Loucy (cell line): ENCODE measurements at regions not wholly inside any gene's neighbourhood (a gene's known extent, or its start where the extent isn't known, plus 50 kb on each side); places are given as distances from the start of the nearest gene placed in this dataset.

Source experiments
- H2AFZ ChIP-seq: fragments of 200-600 bp; sonication (generic); 2 replicates; pipeline ENCODE4 v1.6.0; 2016; ENCODE audit warnings: antibody characterized with exemption, mild to moderate bottlenecking, low read length, moderate library complexity
- H3F3A ChIP-seq: fragments of 200-600 bp; 2 replicates; pipeline ENCODE4 v1.6.0; 2016; ENCODE audit warnings: antibody characterized with exemption, low read depth, mild to moderate bottlenecking
- H3K27me3 ChIP-seq: fragments of 200-600 bp; sonication (generic); 2 replicates; pipeline ENCODE4 v1.6.1; 2014; ENCODE audit warnings: low read length, mild to moderate bottlenecking; ENCODE audit not compliant: insufficient read depth, poor library complexity, severe bottlenecking
- H3K36me3 ChIP-seq: fragments of 200-600 bp; sonication (generic); 2 replicates; pipeline ENCODE4 v1.6.1; 2016; ENCODE audit warnings: low read length; ENCODE audit not compliant: insufficient read depth
- H3K4me1 ChIP-seq: fragments of 200-600 bp; sonication (generic); 2 replicates; pipeline ENCODE4 v1.5.1; 2014; ENCODE audit warnings: low read length, mild to moderate bottlenecking; ENCODE audit not compliant: insufficient read depth, poor library complexity, severe bottlenecking
- H3K4me2 ChIP-seq: fragments of 200-600 bp; sonication (generic); 2 replicates; pipeline ENCODE4 v1.6.0; 2014; ENCODE audit warnings: antibody characterized with exemption, low read length, low read depth, mild to moderate bottlenecking; ENCODE audit not compliant: poor library complexity, severe bottlenecking
- H3K4me3 ChIP-seq: fragments of 200-600 bp; sonication (generic); 2 replicates; pipeline ENCODE4 v1.5.1; 2014; ENCODE audit warnings: low read length, mild to moderate bottlenecking, mixed read lengths; ENCODE audit not compliant: poor library complexity, severe bottlenecking
- H3K79me2 ChIP-seq: fragments of 200-600 bp; sonication (generic); 2 replicates; pipeline ENCODE4 v1.6.1; 2014; ENCODE audit warnings: low read length; ENCODE audit not compliant: insufficient read depth
- H3K9ac ChIP-seq: fragments of 200-600 bp; sonication (generic); 2 replicates; pipeline ENCODE4 v1.6.0; 2014; ENCODE audit warnings: mild to moderate bottlenecking, low read depth, low read length, moderate library complexity; ENCODE audit not compliant: poor library complexity, severe bottlenecking
- H3K9me2 ChIP-seq: fragments of 200-600 bp; sonication (generic); replicated peaks from 2 replicates; pipeline ENCODE4 v1.6.1; 2016; ENCODE audit warnings: low read depth, low read length, mixed read lengths
- H3K9me3 ChIP-seq: fragments of 200-600 bp; sonication (generic); 2 replicates; pipeline ENCODE4 v1.6.1; 2014; ENCODE audit warnings: mild to moderate bottlenecking, antibody characterized with exemption, low read length, low read depth; ENCODE audit not compliant: insufficient read depth
- H4K20me1 ChIP-seq: fragments of 200-600 bp; sonication (generic); 2 replicates; pipeline ENCODE4 v1.6.0; 2014; ENCODE audit warnings: antibody characterized with exemption, low read length, mild to moderate bottlenecking; ENCODE audit not compliant: insufficient read depth, poor library complexity, severe bottlenecking
- CTCF ChIP-seq: fragments of 200-600 bp; sonication (generic); conservative IDR thresholded peaks from 2 replicates; pipeline ENCODE4 v1.5.1; 2014; ENCODE audit warnings: mild to moderate bottlenecking, antibody characterized with exemption, low read length
- EZH2phosphoT487 ChIP-seq: fragments of 200-600 bp; IDR thresholded peaks from 2 replicates; pipeline ENCODE4 v1.6.1; 2018; ENCODE audit warnings: antibody characterized with exemption, mild to moderate bottlenecking, moderate library complexity, borderline replicate concordance

- no peak overlapping the region for H3K4me2 ChIP-seq
- H3K79me2 ChIP-seq, result no peaks in the 10 kb centered on the region
- H3K4me3 ChIP-seq, result no peak overlapping the region
- no peaks in the 10 kb centered on the region for H4K20me1 ChIP-seq
- H3K9me2 ChIP-seq, result no peaks in the 10 kb centered on the region
- no peak overlapping the region for H3K9ac ChIP-seq
- no peaks in the 10 kb centered on the region; the same call in 1 of the 2 replicates for H3K36me3 ChIP-seq
- H3K27me3 ChIP-seq, result no peaks in the 10 kb centered on the region
- TF ChIP-seq CTCF (no peak), EZH2phosphoT487 (no peak)
- no peak overlapping the region for H2AFZ ChIP-seq
- H3F3A ChIP-seq, result no peaks in the 10 kb centered on the region
- peaks cover 36% of the 10 kb centered on the region for H3K9me3 ChIP-seq
- peaks cover 38% of the 10 kb centered on the region for H3K4me1 ChIP-seq
Measured at GRCh38 chr14:106309423-106309822, 783.0 kb downstream of the TMEM121 start.

GRCh38 chr14:106315436-106315835, 789.1 kb downstream of the TMEM121 start:
- peaks cover 43% of the 10 kb centered on the region for H3K4me1 ChIP-seq
- H3K9me3 ChIP-seq, result peaks cover 20% of the 10 kb centered on the region
- TF ChIP-seq EZH2phosphoT487, result no peak
- TF ChIP-seq CTCF, result no peak
- no peaks in the 10 kb centered on the region for H3F3A ChIP-seq
- no peaks in the 10 kb centered on the region for H3K27me3 ChIP-seq
- H3K79me2 ChIP-seq, result no peaks in the 10 kb centered on the region
- no peaks in the 10 kb centered on the region; the same call in 1 of the 2 replicates for H3K36me3 ChIP-seq
- H3K4me3 ChIP-seq, result no peak overlapping the region
- no peaks in the 10 kb centered on the region for H4K20me1 ChIP-seq
- no peak overlapping the region for H3K4me2 ChIP-seq
- H3K9me2 ChIP-seq, result no peaks in the 10 kb centered on the region
- H2AFZ ChIP-seq, result no peak overlapping the region
- H3K9ac ChIP-seq, result no peak overlapping the region

GRCh38 chr14:106317593-106317992, 791.2 kb downstream of the TMEM121 start:
- Histone ChIP-seq H3K36me3 (no peaks in the 10 kb centered on the region), H3K9ac (no peak overlapping the region), H3K4me3 (no peak overlapping the region), H3K27me3 (no peaks in the 10 kb centered on the region), H4K20me1 (no peaks in the 10 kb centered on the region), H2AFZ (no peak overlapping the region), H3K4me2 (no peak overlapping the region), H3K4me1 (peaks cover 26% of the 10 kb centered on the region), H3K79me2 (no peaks in the 10 kb centered on the region), H3F3A (no peaks in the 10 kb centered on the region), H3K9me2 (no peaks in the 10 kb centered on the region), H3K9me3 (peaks cover 5% of the 10 kb centered on the region; the same call in 1 of the 2 replicates)
- no peak for TF ChIP-seq EZH2phosphoT487
- TF ChIP-seq CTCF, result no peak
